Keratinocyte (primary cell): ENCODE measurements at regions not wholly inside any gene's neighbourhood (a gene's known extent, or its start where the extent isn't known, plus 50 kb on each side); places are given as distances from the start of the nearest gene placed in this dataset.

ENCODE experiments used
- DNase-seq: peaks from one replicate; pipeline ENCODE4 v3.0.0-alpha.2; 2011; ENCODE audit warnings: low read depth, missing footprints, low spot score
- FAIRE-seq: peaks from 2 replicates; lab custom pipeline; 2011; peaks lifted over from hg19 to GRCh38; lab: Jason Lieb, UNC
- H2AFZ ChIP-seq: 2 replicates; pipeline ENCODE4 v1.6.0; 2012; ENCODE audit warnings: low read length, control low read depth, inconsistent platforms; ENCODE audit not compliant: control insufficient read depth
- H3K27ac ChIP-seq: 2 replicates; pipeline ENCODE4 v1.5.1; 2011; ENCODE audit warnings: low read length; ENCODE audit not compliant: control insufficient read depth, insufficient read depth
- H3K27me3 ChIP-seq: 3 replicates; pipeline ENCODE4 v1.6.0; 2011; ENCODE audit warnings: low read length; ENCODE audit not compliant: control insufficient read depth, insufficient read depth; ENCODE audit errors: extremely low read depth
- H3K36me3 ChIP-seq, 2 experiments: 2 replicates in 1 of 2; 3 replicates in 1 of 2; pipeline ENCODE4 v1.5.1; 2011; ENCODE audit warnings: low read length in 2 of 2, mild to moderate bottlenecking in 1 of 2; ENCODE audit not compliant: control insufficient read depth in 2 of 2, insufficient read depth in 2 of 2; ENCODE audit errors: extremely low read depth in 1 of 2
- H3K4me1 ChIP-seq: 3 replicates; pipeline ENCODE4 v1.5.1; 2011; ENCODE audit warnings: low read length; ENCODE audit not compliant: control insufficient read depth, insufficient read depth; ENCODE audit errors: extremely low read depth
- H3K4me2 ChIP-seq: 3 replicates; pipeline ENCODE4 v1.6.0; 2011; ENCODE audit warnings: low read depth, low read length; ENCODE audit not compliant: control insufficient read depth, insufficient read depth; ENCODE audit errors: extremely low read depth
- H3K4me3 ChIP-seq, 3 experiments: fragments of 200-600 bp in 1 of 3; sonication (generic) in 1 of 3; 2 replicates in 2 of 3; 3 replicates in 1 of 3; pipeline ENCODE4 v1.5.1; 2011 to 2016; ENCODE audit warnings: low read length in 3 of 3, mild to moderate bottlenecking in 3 of 3, control low read depth in 2 of 3, inconsistent platforms in 1 of 3, low read depth in 1 of 3, mixed read lengths in 1 of 3, mixed run types in 1 of 3, moderate library complexity in 1 of 3; ENCODE audit not compliant: control insufficient read depth in 2 of 3, insufficient read depth in 2 of 3; ENCODE audit errors: extremely low read depth in 1 of 3
- H3K79me2 ChIP-seq: 2 replicates; pipeline ENCODE4 v1.6.0; 2012; ENCODE audit warnings: low read length; ENCODE audit not compliant: control insufficient read depth, insufficient read depth
- H3K9ac ChIP-seq: 3 replicates; pipeline ENCODE4 v1.6.0; 2011; ENCODE audit warnings: low read length; ENCODE audit not compliant: control insufficient read depth, insufficient read depth; ENCODE audit errors: extremely low read depth
- H3K9me1 ChIP-seq: 3 replicates; pipeline ENCODE4 v1.6.0; 2011; ENCODE audit warnings: low read length; ENCODE audit not compliant: control insufficient read depth, insufficient read depth; ENCODE audit errors: extremely low read depth
- H3K9me3 ChIP-seq: 2 replicates; pipeline ENCODE4 v1.5.1; 2012; ENCODE audit warnings: low read depth, low read length; ENCODE audit not compliant: control insufficient read depth
- H4K20me1 ChIP-seq: 3 replicates; pipeline ENCODE4 v1.6.0; 2011; ENCODE audit warnings: low read length; ENCODE audit not compliant: control insufficient read depth, insufficient read depth; ENCODE audit errors: extremely low read depth
- CTCF ChIP-seq, 3 experiments: IDR thresholded peaks in 1 of 3; conservative IDR thresholded peaks in 1 of 3; optimal IDR thresholded peaks in 1 of 3; 2 replicates in 2 of 3; 3 replicates in 1 of 3; pipeline versions ENCODE3 to v1.5.1; 2011; ENCODE audit warnings: low read length in 3 of 3, mild to moderate bottlenecking in 3 of 3, moderate library complexity in 2 of 3, control low read depth in 1 of 3, inconsistent platforms in 1 of 3; ENCODE audit not compliant: insufficient read depth in 2 of 3; ENCODE audit errors: extremely low read depth in 1 of 3
- EZH2 ChIP-seq: IDR thresholded peaks from one replicate; pipeline ENCODE4 v1.6.1; 2012; ENCODE audit warnings: inconsistent platforms, mild to moderate bottlenecking, low read length, moderate library complexity
- dilution Hi-C: fragments of 300-500 bp; cut with MboI; formaldehyde crosslinking; loops from one replicate; pipeline ENCODE4 v1.7.0; 2020; ENCODE audit warnings: low sequenced_read_pairs; ENCODE audit not compliant: extremely low pct_ligation_motif_present

- dilution Hi-C loops = no loop called here
- H3K4me1 ChIP-seq = peaks cover 11% of the 10 kb centered on the region
- no peak overlapping the region for H3K27ac ChIP-seq
- peaks cover 28% of the 10 kb centered on the region for H3K27me3 ChIP-seq
- DNase-seq (no peak), FAIRE-seq (no peak)
- H2AFZ ChIP-seq = no peak overlapping the region
- no peaks in the 10 kb centered on the region for H3K79me2 ChIP-seq
- TF ChIP-seq EZH2 (no peak), CTCF (optimal IDR thresholded peaks at IDR 0.05 in 1 of 3, IDR thresholded peaks at IDR 0.05 in 1 of 3, conservative IDR thresholded peaks at IDR 0.05 in 1 of 3; ENCODE audit: extremely low read depth in 1 of 3, insufficient read depth in 2 of 3, low read length in 3 of 3) (no peak)
- no peak overlapping the region for H3K9ac ChIP-seq
- no peak overlapping the region for H3K4me3 ChIP-seq
- no peak overlapping the region for H3K4me2 ChIP-seq
- H3K9me1 ChIP-seq = no peaks in the 10 kb centered on the region
- H4K20me1 ChIP-seq = no peaks in the 10 kb centered on the region
- no peaks in the 10 kb centered on the region for H3K9me3 ChIP-seq
- no peaks in the 10 kb centered on the region for H3K36me3 ChIP-seq
Measured at GRCh38 chr15:31482122-31482922, 155.7 kb downstream of the KLF13 start.

DNA sequence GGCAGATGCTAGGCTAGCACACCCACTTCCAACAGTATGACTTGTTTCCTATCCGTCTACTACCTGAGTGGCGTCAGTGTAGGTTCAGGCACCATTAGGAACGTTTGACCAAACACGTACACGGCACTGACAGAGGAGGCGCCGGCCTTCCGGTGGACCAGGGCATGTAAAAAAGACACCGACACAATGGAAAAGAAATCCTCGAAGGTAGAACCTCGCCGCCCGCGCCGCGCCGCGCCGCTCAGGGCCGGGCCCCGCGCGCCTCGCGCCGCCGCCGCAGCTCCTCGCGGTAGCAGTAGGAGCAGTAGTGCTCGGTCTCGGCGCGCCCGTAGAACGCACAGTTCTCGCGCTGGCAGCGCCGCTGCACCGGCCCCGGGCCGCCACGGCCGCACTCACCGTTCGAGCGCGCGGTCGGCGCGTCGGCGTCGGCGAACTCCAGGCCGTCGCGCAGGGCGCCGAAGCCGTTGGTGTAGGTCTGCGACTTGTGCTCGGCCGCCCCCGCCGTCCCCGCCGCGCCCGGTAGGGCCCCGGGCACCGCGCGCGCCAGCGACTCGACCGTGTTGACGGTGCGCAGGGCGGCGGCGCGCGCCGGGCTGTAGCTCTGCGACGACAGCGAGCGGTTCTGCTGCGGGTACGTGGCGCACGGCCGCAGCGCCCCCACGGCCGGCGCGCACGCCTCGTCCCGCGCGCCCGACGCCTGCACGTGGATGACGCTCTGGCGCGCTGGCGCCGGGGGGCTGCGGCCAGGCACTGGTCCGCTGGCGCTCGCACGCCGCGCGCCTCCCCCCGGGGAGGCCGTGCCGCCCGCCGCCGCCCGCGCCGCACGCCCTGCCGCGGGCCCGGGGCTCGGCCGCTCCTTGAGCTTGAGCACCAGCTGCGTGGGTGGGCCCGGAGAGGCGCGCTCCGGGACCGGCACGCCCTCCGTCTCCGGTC, 156.7 kb downstream of the KLF13 start:
- H3K9me3 ChIP-seq = no peaks in the 10 kb centered on the region
- FAIRE-seq (no peak), DNase-seq (no peak)
- H3K4me3 ChIP-seq = peak overlapping the region in 1 of 3 experiments; percentile 40
- H2AFZ ChIP-seq = peak overlapping the region; percentile 53
- H3K9me1 ChIP-seq = no peaks in the 10 kb centered on the region
- no peaks in the 10 kb centered on the region for H4K20me1 ChIP-seq
- no peaks in the 10 kb centered on the region for H3K79me2 ChIP-seq
- H3K4me2 ChIP-seq = peak overlapping the region; percentile 58
- TF ChIP-seq CTCF (optimal IDR thresholded peaks at IDR 0.05 in 1 of 3, IDR thresholded peaks at IDR 0.05 in 1 of 3, conservative IDR thresholded peaks at IDR 0.05 in 1 of 3; ENCODE audit: extremely low read depth in 1 of 3, insufficient read depth in 2 of 3, low read length in 3 of 3) = peak in 1 of 3 experiments; percentile 13
- TF ChIP-seq EZH2 = peak; percentile 18
- no peak overlapping the region for H3K27ac ChIP-seq
- peaks cover 18% of the 10 kb centered on the region for H3K4me1 ChIP-seq
- peak overlapping the region; percentile 22 for H3K9ac ChIP-seq
- H3K36me3 ChIP-seq = no peaks in the 10 kb centered on the region
- dilution Hi-C loops = no loop called here
- peaks cover 28% of the 10 kb centered on the region for H3K27me3 ChIP-seq
